Activated T-helper 9 cell treated with anti-CD3 and anti-CD28 coated beads, Interleukin-2, amount 50 U/mL, for 16 hours (primary cell): ENCODE measurements at regions not wholly inside any gene's neighbourhood (a gene's known extent, or its start where the extent isn't known, plus 50 kb on each side); places are given as distances from the start of the nearest gene placed in this dataset.

ENCODE experiments used
- DNase-seq: peaks from one replicate; pipeline ENCODE4 v3.0.0-alpha.2; 2020; ENCODE audit warnings: low read depth

DNA sequence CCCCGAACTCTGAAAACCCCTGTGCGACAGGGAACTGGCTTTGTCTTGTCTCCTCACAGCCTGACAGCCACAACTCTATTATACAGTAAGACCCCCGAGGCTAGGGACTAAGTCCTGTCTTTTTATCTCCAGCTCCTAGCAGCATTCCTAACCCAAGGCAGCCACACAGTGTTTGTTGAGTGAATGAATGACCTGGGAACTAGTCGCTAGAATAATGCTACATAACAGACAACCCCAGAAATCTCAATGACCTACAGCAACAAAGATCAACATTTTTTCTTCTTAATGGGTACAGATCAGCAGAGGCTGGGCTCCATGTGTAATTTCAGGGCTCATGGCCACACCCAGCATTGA is 71.4 kb upstream of the TNRC6C start:
- no peak for DNase-seq

DNA sequence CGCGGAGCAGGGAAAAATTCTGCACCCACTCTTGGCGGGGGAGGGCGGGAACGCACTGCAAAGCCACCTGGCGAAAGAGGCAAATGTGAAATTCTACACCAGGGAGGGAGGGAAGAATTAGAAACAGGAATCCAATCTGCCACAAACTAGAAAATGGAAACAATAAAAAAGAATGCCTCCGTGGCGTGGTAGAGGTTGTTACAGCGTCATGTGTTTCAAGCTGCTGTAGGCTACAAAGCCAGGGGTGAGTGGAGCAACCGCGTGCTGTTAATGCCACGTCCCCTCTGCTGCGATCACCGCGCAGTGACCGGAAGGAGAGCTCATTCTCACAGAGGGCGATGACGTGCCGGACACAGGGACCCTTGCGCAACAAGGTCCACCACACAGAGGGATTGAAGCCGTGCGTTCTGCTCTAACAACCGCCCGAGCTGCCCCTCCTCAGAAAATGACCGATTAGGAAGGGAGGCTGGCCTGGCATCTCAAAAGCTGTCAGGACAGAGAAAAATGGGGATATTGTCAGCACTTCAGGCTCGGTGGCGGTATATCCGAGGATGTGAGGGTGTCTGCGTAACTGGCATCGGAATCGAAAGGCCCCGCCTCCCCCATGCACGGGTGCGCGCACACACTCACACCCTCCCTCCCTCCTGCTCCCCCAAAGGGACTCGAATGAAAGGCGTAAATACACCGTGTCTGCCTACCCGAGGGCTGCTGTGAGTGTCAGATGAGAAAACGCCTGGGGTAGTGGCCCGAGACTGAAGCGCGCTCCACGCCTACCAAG is 70.8 kb upstream of the TNRC6C start:
- DNase-seq = peak; percentile 53

DNA sequence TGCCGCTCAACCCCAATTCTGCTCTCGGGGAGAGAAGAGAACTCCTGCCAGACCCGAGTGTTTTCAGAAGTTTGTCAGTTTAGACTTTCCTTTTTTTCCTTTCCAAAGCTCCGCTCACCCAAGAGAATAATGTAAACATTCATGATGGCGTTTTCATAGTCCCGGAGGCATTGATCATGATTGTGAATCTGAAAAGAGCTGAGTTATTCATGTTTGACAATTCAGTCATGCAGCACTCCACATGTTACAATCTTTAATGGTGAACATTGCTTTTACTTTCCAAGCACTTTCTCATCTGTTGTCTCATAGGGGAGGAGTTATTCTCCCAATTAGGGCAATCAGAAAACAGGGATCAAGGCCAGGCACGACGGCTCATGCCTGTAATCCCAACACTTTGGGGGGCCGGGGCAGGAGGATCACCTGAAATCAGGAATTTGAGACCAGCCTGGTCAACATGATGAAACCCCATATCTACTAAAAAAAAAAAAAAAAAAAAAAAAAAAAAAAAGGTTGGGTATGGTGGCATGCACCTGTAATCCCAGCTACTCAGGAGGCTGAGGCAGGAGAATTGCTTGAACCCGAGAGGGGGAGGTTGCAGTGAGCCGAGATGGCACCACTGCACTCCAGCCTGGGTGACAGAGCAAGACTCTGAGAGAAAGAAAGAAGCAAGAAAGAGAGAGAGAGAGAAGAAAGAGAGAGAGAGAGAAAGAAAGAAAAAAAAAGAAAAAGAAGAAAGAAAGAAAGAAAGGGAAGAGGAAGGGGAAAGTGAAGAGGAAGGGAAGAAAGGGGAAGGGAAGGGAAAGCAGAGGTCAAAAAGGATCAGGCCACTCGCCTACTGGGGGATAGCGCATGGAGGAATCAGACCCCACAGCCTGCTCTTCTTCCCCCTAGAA is 70.0 kb upstream of the TNRC6C start:
- DNase-seq = no peak

DNA sequence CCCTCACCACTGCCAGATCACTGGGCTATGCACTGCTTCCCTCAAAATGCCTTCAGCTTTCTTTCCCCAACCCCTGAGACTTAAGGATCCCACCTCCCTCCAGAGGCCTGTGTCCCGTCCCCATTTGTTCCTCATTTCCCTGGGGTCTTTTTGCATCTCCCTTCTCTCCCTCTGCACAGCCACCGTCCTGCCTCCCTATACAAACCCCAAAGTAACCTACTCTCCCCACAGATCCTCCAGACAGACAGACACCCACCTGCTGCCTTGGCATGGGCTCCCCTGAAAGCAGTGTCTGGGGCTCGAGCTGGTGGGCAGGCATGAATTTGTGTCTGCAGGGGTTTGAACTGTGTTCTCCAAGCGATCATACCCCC is 69.4 kb upstream of the TNRC6C start:
- DNase-seq = no peak

DNA sequence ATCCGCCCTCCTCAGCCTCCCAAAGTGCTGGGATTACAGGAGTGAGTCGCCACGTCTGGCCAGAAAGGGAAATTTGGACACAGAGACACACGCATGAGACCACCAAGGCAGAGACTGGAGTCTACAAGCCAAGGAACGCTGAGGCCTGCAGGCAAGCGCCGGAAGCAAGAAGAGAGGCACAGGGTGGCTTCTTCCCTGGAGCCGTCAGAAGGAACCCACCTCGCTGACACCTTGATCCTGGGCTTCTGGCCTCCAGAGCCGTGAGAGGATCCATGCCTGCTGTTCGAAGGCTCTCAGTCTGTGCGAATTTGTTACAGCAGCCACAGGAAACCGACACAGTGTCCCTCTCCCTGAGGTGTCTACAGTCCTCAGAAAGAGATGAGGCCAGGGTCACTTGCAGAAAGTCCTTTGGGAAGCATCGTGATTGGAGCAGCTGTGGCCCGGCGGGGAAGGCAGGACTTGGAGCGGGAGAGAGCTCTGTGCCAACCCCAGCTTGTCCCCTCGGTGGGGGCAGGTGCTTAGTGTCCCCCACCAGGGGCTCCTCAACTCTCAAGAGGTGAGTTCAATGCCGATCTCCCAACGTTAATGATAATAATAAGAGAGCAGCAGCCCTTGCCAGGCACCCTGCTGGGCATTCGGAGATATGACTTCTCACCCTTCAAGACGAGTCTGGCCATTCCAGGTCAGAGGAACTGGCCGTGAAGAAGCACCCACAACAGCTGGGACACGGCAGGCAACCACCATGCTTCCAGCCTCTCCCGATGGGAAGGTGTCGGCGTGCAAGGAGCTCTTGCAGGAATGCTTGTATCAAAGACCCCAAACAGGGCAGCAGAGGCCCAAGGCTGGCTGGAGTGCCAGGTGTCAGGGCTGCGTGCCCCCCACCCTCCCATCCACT is 68.4 kb upstream of the TNRC6C start:
- DNase-seq = no peak

DNA sequence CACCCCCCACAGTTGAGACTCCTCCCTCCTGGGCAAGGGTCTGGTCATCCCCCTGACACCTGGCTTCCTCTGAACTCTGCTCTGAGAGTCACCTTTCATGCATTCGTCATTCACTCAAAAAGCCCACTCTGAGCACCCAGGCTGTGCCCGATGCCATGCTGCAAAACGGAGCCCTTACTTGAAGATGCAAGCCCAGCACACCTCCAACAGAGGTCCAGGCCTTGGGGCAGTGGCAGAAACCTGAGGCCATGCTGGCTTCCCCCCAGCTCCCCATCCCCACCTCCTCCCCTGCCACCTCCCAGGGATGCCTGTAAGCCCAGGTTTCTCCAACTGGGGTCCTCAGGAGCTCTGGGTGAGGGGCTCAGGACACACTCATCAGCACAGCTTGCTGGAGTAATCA is 67.7 kb upstream of the TNRC6C start:
- DNase-seq = no peak

DNA sequence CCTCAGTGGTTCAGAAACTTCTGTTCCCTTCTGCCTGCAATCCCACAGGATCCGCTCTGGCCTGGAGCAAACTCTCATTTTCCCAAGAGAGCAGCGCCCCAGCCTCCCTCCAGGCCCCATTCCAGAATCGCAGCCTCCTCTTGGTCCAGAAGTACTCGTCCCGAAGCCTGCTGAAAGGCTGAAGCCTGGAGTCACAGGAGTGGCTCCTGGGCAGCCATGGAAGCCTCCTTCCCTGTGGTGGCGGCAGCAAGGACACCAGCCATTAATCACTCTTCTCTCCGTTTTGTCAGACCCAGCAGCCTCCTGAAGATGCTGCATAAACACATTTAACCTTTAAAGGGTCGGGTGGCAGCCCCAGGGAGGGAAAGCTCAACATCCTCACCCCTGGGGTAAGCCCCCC is 66.9 kb upstream of the TNRC6C start:
- no peak for DNase-seq

DNA sequence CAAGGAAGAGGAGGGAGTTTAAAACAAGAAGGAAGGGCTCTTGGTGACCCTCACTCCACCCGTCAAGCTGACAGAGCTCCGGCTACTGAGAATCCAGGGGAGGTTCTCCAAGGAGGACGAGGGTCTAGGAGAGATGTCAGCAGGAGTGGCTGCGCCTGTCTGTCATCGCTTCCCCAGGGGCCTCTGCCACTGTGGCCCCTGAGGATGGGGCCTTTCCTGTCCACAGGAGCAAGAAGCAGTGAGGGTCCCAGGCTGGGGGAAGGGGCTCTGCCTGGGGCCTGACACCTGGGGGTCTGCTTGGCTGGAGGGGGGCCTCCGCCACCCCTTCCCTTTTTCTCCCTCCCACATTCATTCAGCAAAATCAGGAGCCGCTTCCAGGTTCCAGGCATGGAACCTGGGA is 66.5 kb upstream of the TNRC6C start:
- DNase-seq = no peak

DNA sequence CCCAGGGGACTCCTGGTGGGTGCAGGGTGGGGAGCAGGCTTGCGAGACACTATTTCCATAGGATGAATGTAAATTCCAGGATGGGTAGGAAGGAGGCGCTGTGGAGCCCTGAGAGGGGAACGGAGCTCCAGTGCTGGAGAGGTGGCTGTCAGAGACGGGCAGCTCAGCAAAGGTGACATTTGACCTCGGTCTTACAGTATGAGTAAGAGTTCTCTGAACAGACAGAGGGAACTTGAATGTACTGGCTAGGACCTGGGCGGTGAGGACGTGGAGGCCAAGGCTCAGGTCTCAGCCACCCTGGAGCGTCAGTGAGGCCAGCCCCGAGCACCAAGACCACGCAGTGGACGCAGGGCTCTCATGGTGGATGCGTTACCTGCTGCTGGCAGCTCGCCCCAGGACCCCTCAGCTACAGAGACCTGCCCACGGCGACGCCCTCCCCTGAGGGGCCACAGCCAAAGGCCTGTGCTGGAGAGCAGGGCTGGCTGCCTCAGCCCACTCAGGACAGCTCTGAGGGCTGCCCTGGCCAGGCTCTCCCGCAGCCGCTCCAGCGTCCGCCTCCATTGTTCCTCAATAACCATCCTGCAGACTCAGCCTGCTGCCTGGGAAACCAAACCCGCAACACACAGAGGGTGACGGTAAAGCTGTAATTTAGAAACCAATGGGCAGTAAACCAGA is 65.9 kb upstream of the TNRC6C start:
- DNase-seq = no peak

DNA sequence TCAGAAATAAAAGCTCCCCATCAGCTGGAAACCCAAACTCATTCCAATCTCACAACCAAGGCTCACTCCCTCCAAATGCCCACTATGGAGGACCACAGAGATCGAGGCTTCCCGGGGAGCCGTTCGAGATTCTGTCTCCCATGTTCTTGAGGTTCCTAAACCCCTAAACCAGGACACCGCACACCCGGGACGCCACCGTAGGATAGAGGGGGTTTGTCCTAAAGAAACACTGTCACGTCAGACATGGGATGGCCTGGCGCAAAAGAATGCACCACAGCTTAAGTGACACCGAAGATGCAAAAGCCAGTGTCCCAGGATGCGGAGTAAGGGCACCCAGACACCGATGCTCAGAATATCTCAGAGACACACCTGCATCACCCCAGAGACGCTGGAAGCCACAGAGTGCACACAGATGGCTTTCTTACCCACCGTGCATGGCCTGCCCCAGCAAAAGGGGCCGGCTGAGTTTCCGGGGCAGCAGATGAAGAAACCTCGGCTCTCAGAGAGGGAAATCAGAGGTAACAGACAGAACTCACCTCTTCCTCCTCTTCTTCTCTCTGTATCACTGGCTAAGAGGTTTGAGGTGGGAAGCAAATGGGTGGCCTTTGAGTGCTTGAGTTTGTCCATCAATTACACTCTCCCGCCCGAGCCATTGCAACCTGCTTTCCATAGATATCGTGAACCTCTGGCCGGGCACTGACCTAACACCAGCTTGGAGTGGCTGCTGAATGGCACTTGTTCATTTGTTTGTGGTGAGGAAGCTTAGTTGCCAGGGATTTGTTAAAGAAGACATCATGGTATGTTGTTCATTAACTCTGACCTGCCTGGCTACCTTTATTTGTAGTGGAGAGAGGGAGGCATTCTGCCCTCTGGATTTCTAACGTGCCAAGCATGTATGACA is 65.1 kb upstream of the TNRC6C start:
- no peak for DNase-seq

DNA sequence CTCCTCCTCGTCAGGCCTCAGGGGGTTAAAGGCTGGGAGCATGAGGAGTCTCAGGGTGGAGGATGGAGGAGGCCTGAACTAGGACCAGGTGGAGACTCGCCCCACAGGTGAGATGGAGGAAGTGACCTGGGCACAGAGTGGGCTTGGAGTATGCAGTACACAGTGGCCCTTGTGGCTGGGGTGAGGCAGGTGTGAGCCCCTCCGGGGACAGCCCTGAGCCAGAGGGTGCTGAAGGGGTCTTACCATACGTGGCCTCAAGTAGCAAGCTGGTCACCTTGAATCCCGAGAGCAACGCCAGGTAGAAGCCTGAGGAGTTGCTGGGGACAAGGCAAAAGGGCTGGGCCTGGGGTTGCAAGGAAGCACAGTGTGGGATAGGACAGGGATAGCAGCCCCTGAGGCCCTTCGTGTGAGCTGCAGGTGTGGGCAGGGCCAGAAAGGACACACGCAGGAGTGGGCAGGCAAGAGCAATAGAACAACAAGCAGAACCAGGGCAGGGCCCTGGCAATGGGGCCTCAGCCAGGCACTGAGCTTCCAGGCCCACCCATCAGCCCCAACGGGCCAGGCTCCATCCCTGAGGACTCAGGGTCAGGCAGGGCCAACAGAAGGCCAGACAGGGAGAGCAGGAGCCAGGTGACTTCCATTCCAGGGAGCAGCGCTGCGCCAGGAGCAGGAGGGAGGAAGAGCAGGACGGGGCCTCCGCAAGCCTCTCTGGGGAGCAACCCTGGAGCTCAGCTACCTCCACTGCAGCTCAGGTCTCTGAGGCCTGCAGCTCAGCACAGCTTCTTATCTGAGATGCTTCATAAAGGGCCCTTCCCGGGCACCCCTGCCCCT is 64.2 kb upstream of the TNRC6C start:
- no peak for DNase-seq

DNA sequence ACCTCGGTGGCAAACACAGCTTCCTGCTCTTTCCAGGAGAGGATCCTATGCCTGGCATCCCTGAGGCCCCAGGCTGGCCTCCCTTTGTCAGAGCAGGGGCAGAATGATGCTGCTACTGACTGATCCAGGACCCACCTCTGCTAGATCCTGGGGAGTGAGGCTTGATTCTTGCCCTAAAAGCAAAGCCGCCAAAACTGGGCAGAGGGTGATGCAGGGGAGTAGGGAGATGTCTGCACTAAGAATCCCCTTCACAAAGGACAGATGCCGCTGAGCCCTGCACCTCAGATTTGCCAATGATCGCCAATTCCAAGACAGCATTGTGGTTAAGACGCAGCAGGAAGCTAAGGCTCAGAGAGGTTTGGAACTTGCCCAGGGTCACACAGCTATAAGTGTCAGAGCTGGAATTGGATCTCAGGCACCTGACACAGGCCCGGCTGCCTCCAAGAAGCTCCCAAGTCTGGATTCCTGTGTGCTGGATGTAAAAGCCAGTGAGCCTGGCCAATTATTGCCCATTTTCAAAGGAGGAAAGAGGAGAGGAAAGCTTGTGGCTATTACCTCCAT is 60.7 kb upstream of the TNRC6C start:
- DNase-seq = no peak

DNA sequence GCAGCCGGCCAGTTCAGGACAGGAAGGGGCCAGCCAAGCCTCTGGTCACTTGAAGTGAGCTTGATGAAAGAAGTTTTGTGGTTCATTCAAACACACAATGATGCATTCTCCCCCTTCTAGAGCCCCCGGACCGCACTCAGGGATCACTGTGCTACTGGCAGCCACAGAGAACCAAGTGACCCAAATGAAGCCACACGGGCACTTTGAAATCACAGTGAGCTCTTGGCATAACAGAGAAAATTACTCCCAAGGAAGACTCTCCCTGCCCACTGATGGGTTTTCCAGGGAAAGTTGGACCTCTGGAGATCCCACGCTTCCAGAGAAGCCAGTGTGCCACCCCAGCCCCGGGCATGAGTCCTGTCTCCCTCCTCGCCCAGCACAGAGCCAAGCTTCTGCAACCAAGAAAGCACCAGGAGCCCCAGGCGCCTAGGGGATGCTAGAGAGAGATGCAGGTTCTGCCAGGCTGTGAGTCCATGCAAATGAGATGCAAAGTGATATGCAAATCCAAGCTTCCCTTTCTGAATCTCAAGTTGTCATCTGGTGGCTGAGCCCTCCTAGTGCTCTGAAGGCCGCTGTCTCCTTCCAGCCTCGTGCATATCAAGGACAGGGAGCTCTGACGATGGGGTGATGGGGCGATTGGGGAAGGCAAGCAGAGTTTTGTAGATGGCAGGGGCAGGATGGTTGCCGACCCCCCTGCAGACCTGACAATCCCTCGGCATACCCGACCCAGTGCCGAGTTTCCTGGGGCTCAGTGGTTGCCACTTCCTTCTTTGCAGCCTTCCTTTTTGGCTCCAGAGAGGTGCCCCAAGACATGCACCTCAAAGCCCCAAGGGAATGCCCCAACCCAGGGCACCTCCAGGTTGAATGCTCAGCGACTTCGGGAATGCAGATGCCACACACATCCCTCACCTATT is 59.7 kb upstream of the TNRC6C start:
- no peak for DNase-seq

DNA sequence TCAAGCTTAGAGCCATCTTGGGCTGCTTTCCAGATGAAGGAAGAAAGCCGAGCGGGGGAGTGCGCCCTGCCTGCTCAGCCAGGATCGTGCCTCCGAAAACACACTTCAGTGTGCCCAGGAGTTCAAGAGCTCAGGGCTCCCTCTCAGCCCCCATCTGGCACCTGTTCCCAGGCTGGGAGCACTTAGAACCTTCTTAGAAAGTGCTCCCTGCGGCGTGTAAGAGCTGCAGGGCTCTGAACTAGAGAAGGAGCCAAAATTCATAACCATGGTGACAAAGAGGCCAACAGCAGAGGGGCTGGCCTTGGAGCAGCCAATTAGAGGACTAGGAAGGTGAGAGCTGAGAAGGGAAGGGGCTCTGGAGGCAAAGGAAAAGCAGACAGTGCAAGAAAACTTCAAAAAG is 59.0 kb upstream of the TNRC6C start:
- DNase-seq = no peak

DNA sequence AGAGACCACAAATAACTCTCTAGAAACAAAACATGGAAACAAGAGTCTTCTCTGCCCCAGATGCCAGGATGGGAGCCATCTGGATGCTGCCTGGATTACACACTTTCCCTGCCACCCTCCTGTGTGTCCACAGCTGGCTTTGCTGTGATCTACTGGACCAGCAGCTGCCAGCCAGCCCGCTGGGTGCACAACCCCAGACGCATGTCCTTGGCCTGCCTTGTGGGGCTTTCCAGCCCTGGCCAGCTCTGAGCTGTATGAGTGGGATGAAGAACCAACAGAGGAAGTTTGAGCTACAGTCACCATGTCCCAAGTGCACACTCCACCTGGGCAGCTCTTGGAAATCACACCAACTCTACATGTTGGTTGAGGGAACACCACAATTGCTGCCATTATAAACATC is 57.0 kb upstream of the TNRC6C start:
- DNase-seq = no peak

DNA sequence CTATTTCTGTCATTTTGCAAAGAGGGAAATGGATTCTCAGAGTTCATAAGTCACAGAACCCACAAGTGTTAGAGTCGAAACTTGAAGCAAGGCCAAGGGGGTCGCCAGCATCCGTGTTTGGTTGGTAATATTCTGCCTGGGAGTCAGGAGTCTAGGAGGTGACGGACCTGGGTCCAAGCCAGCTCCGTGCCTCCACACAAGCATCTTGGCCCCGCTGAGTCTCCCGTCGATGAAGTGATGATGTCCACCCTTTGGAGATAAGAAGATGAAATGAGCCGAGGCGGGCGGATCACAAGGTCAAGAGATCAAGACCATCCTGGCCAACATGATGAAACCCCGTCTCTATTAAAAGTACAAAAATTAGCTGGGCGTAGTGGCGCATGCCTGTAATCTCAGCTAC is 53.2 kb upstream of the TNRC6C start:
- DNase-seq = no peak

DNA sequence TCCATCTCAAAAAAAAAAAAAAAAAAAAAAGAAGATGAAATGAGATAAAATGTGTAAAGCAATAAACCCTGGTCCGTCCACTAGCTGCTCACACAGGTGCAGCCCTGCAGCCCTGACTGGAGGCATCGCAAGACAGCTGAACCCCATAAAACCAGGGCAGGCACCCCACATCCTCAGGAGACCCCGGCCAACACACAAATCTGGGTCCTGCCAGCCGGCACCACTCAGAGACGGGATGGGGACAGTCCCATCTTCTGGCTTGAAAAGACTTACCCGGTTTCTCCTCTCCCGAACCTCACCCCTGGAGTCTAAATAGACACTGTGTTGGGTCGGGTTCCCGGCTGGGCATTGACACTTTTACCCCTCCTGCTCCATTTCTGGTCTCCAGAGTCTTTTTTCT is 52.7 kb upstream of the TNRC6C start:
- no peak for DNase-seq

DNA sequence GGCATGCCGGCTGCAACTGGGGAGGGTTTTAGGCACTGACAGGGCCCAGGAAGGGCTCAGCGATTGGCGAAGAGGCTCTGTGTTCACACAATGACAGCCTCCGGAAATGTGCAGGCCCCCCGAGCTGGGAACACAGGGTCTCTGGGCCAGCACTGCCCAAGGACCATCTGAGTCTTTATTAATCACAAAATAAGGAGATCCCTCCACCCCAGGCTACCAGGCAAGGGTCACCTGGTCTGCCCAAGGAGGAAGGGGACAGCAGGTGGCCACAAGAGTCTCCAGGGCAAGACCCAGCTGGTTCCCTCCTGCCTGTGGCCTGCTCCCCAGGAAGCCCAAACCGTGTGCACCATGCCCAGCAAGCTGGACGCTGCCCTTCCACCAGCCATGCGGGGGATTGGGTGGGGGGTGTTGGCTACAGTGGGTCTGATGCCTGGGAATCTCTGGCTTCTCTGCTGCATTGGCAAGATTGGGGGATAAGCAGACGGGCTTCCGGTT is 52.1 kb upstream of the TNRC6C start:
- no peak for DNase-seq
